HG02884 (cell line): ENCODE measurements at regions not wholly inside any gene's neighbourhood (a gene's known extent, or its start where the extent isn't known, plus 50 kb on each side); places are given as distances from the start of the nearest gene placed in this dataset.
A peak's percentile ranks its signal among the peaks of the same experiment; 100 is the strongest.
"Not testable (repeated sequence)": the region's sequence is repeated elsewhere in the genome, so short reads cannot be mapped to it uniquely, and the experiment has no call there.

Experiments
- ATAC-seq: cut with Tn5 transposase; IDR thresholded peaks from one replicate; pipeline ENCODE4 v1.9.1; 2021; ENCODE audit warnings: mild to moderate bottlenecking, moderate library complexity; ENCODE audit not compliant: unreplicated experiment

- ATAC-seq = no peak
These were observed 170.8 kb upstream of the RASSF8 start for GRCh38 chr12:25787701-25788100.

- ATAC-seq = no peak
These were observed 169.6 kb upstream of the RASSF8 start for GRCh38 chr12:25788707-25789442.

- ATAC-seq = no peak
These were observed 168.9 kb upstream of the RASSF8 start for GRCh38 chr12:25789541-25789944.

- no peak for ATAC-seq
These were observed 166.5 kb upstream of the RASSF8 start for GRCh38 chr12:25792031-25792430.

GRCh38 chr12:25793196-25793595 lies 165.3 kb upstream of the RASSF8 start:
- ATAC-seq = no peak

- no peak for ATAC-seq
These were observed 163.9 kb upstream of the RASSF8 start for GRCh38 chr12:25794571-25794970.

- no peak for ATAC-seq
These were observed 161.9 kb upstream of the RASSF8 start for GRCh38 chr12:25796523-25797000.

GRCh38 chr12:25797386-25797785 lies 161.1 kb upstream of the RASSF8 start:
- no peak for ATAC-seq

- ATAC-seq = no peak
These were observed 160.5 kb upstream of the RASSF8 start for GRCh38 chr12:25797949-25798348.

GRCh38 chr12:25800101-25800500 lies 158.4 kb upstream of the RASSF8 start:
- ATAC-seq = no peak

- ATAC-seq = no peak
These were observed 156.7 kb upstream of the RASSF8 start for GRCh38 chr12:25801734-25802133.

GRCh38 chr12:25802143-25802542 lies 156.3 kb upstream of the RASSF8 start:
- no peak for ATAC-seq

- ATAC-seq = not testable (repeated sequence)
These were observed 155.3 kb upstream of the RASSF8 start for GRCh38 chr12:25803029-25803664.

- ATAC-seq = not testable (repeated sequence)
These were observed 154.2 kb upstream of the RASSF8 start for GRCh38 chr12:25804286-25804685.

- ATAC-seq = no peak
These were observed 152.2 kb upstream of the RASSF8 start for GRCh38 chr12:25806271-25806670.

GRCh38 chr12:25808604-25809003 lies 149.9 kb upstream of the RASSF8 start:
- ATAC-seq = no peak

GRCh38 chr12:25810683-25811082 lies 147.8 kb upstream of the RASSF8 start:
- ATAC-seq = no peak

GRCh38 chr12:25811656-25812126 lies 146.8 kb upstream of the RASSF8 start:
- ATAC-seq = peak; percentile 47

GRCh38 chr12:25812295-25812694 lies 146.2 kb upstream of the RASSF8 start:
- ATAC-seq = no peak

GRCh38 chr12:25813843-25814242 lies 144.6 kb upstream of the RASSF8 start:
- no peak for ATAC-seq

- ATAC-seq = no peak
These were observed 141.8 kb upstream of the RASSF8 start for GRCh38 chr12:25816637-25817036.

GRCh38 chr12:25817166-25817565 lies 141.3 kb upstream of the RASSF8 start:
- no peak for ATAC-seq
